ENCODE measurements at regions not wholly inside any gene's neighbourhood (a gene's known extent, or its start where the extent isn't known, plus 50 kb on each side); places are given as distances from the start of the nearest gene placed in this dataset.

DNA sequence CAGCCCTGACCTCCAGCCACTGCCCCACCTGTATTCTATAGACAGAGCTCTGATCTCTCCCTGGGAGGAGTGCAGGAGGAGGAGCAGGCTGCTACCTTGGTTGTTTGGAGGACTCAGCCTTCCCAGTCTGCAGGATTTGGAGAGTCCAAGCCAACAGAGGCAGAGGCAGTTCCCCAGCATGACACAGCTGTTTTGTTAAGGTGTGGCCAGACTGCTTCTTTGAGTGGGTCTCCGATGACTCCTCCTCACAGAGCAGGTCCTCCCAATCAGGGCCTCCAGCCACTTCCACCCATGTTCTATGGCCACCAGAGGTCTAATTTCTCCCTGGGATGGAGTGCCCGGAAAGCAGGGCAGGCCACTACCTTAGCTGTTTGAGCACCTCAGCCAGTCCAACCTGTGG, 203.5 kb downstream of the HACE1 start:
- Histone ChIP-seq H3K27me3 (ENCODE audit: control insufficient read depth, insufficient read depth, low read length) (no peaks in the 10 kb centered on the region), H3K4me1 (ENCODE audit: control insufficient read depth in 2 of 3, insufficient read depth in 2 of 3, low read depth in 1 of 3, low read length in 3 of 3) (no peaks in the 10 kb centered on the region), H3K9me3 (ENCODE audit: control insufficient read depth in 2 of 3, insufficient read depth in 1 of 3, low read length in 3 of 3) (no peaks in the 10 kb centered on the region), H3K4me3 (ENCODE audit: low read length in 3 of 3) (no peak overlapping the region), H3K27ac (ENCODE audit: low read depth in 2 of 2, low read length in 2 of 2) (no peak overlapping the region), H3K9ac (ENCODE audit: low read length in 3 of 3) (no peak overlapping the region), H3K36me3 (ENCODE audit: control insufficient read depth in 2 of 3, insufficient read depth in 3 of 3, low read length in 3 of 3) (no peaks in the 10 kb centered on the region)
- TF ChIP-seq, protein P1, sequence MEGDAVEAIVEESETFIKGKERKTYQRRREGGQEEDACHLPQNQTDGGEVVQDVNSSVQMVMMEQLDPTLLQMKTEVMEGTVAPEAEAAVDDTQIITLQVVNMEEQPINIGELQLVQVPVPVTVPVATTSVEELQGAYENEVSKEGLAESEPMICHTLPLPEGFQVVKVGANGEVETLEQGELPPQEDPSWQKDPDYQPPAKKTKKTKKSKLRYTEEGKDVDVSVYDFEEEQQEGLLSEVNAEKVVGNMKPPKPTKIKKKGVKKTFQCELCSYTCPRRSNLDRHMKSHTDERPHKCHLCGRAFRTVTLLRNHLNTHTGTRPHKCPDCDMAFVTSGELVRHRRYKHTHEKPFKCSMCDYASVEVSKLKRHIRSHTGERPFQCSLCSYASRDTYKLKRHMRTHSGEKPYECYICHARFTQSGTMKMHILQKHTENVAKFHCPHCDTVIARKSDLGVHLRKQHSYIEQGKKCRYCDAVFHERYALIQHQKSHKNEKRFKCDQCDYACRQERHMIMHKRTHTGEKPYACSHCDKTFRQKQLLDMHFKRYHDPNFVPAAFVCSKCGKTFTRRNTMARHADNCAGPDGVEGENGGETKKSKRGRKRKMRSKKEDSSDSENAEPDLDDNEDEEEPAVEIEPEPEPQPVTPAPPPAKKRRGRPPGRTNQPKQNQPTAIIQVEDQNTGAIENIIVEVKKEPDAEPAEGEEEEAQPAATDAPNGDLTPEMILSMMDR (IDR thresholded peaks at IDR 0.05; ENCODE audit: borderline replicate concordance, extremely low read depth, insufficient read depth) = no peak
- DNase-seq = no peak
- intact Hi-C loops (cut with DNase I) = no loop called here
- FAIRE-seq = no peak

DNA sequence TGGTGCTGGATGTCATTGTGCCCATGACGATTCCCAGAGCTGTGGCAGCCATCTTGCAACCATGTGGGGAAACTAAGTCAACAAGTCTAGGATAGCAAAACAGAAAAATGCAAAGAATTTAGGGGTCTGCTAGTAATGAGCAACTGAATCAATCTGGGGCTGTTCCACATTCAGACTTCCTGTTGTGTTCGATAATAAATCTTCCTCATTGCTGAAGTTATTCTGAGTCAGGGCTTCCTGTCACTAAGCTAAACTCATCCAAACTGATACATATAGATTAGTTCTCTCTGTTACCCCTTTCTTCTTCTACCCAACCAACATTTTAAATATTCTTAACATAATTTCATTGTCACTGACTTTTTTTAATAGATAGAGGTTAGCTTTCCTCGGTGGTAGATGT, 205.9 kb downstream of the HACE1 start:
- TF ChIP-seq, protein P1 (IDR thresholded peaks at IDR 0.05; ENCODE audit: borderline replicate concordance, extremely low read depth, insufficient read depth) = no peak
- intact Hi-C loops (cut with DNase I) = no loop called here
- Histone ChIP-seq H3K4me1 (ENCODE audit: control insufficient read depth in 2 of 3, insufficient read depth in 2 of 3, low read depth in 1 of 3, low read length in 3 of 3) (no peaks in the 10 kb centered on the region), H3K4me3 (ENCODE audit: low read length in 3 of 3) (no peak overlapping the region), H3K27ac (ENCODE audit: low read depth in 2 of 2, low read length in 2 of 2) (no peak overlapping the region), H3K9me3 (ENCODE audit: control insufficient read depth in 2 of 3, insufficient read depth in 1 of 3, low read length in 3 of 3) (no peaks in the 10 kb centered on the region), H3K36me3 (ENCODE audit: control insufficient read depth in 2 of 3, insufficient read depth in 3 of 3, low read length in 3 of 3) (no peaks in the 10 kb centered on the region), H3K27me3 (ENCODE audit: control insufficient read depth, insufficient read depth, low read length) (no peaks in the 10 kb centered on the region), H3K9ac (ENCODE audit: low read length in 3 of 3) (no peak overlapping the region)
- no peak for FAIRE-seq
- DNase-seq = no peak

DNA sequence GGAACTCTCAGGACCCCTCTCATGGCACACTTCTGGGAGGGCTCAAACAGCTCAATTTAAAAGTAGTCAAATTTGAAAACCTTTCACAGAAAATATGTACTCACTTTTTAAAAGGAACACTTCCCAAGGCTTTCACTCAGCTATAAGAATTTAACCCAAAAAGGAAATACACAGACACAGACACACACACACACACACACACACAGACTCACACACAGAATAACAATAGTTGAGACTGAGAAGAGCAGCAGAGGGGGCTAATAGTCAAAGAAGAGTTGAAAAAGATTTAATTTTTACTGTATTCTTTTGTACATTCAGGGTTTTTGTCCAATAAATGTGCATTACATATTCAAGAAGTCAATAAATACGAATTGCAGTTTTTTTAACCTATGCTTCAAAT, 211.4 kb downstream of the HACE1 start:
- TF ChIP-seq, protein P1 (IDR thresholded peaks at IDR 0.05; ENCODE audit: borderline replicate concordance, extremely low read depth, insufficient read depth) = no peak
- no peaks in the 10 kb centered on the region for H3K9me3 ChIP-seq (ENCODE audit: control insufficient read depth in 2 of 3, insufficient read depth in 1 of 3, low read length in 3 of 3)
- no peaks in the 10 kb centered on the region for H3K4me1 ChIP-seq (ENCODE audit: control insufficient read depth in 2 of 3, insufficient read depth in 2 of 3, low read depth in 1 of 3, low read length in 3 of 3)
- intact Hi-C loops (cut with DNase I) = no loop called here
- no peak overlapping the region for H3K9ac ChIP-seq (ENCODE audit: low read length in 3 of 3)
- no peaks in the 10 kb centered on the region for H3K36me3 ChIP-seq (ENCODE audit: control insufficient read depth in 2 of 3, insufficient read depth in 3 of 3, low read length in 3 of 3)
- DNase-seq (no peak), FAIRE-seq (no peak)
- H3K4me3 ChIP-seq (ENCODE audit: low read length in 3 of 3) = no peak overlapping the region
- no peaks in the 10 kb centered on the region for H3K27me3 ChIP-seq (ENCODE audit: control insufficient read depth, insufficient read depth, low read length)
- H3K27ac ChIP-seq (ENCODE audit: low read depth in 2 of 2, low read length in 2 of 2) = no peak overlapping the region

DNA sequence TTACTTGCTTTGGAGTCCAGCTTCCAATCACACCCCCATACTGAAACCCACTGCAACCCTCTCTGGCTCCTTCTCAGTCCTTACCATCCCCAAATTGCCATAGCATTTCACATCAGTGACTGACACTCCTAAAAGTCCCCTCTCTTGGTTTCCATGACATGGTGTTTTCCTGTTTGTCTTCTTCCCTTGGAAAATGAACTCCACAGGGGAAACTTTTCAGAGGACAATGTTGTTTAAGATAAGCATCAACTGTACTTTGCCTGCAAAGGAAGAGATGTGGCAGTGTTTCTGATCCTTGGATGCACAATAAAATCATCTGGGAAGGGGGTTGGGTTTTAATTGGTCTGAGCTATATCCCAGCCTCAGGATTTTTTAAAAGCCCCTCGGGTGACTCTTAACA, 214.9 kb downstream of the HACE1 start:
- intact Hi-C loops (cut with DNase I) = no loop called here
- FAIRE-seq = no peak
- no peak overlapping the region for H3K4me3 ChIP-seq (ENCODE audit: low read length in 3 of 3)
- H3K27me3 ChIP-seq (ENCODE audit: control insufficient read depth, insufficient read depth, low read length) = no peaks in the 10 kb centered on the region
- H3K27ac ChIP-seq (ENCODE audit: low read depth in 2 of 2, low read length in 2 of 2) = no peak overlapping the region
- DNase-seq = no peak
- no peak overlapping the region for H3K9ac ChIP-seq (ENCODE audit: low read length in 3 of 3)
- TF ChIP-seq, protein P1 (IDR thresholded peaks at IDR 0.05; ENCODE audit: borderline replicate concordance, extremely low read depth, insufficient read depth) = no peak
- no peaks in the 10 kb centered on the region for H3K9me3 ChIP-seq (ENCODE audit: control insufficient read depth in 2 of 3, insufficient read depth in 1 of 3, low read length in 3 of 3)
- H3K4me1 ChIP-seq (ENCODE audit: control insufficient read depth in 2 of 3, insufficient read depth in 2 of 3, low read depth in 1 of 3, low read length in 3 of 3) = no peaks in the 10 kb centered on the region
- H3K36me3 ChIP-seq (ENCODE audit: control insufficient read depth in 2 of 3, insufficient read depth in 3 of 3, low read length in 3 of 3) = no peaks in the 10 kb centered on the region
